ENCODE measurements at regions not wholly inside any gene's neighbourhood (a gene's known extent, or its start where the extent isn't known, plus 50 kb on each side); places are given as distances from the start of the nearest gene placed in this dataset.
A peak's percentile ranks its signal among the peaks of the same experiment; 100 is the strongest.

DNA sequence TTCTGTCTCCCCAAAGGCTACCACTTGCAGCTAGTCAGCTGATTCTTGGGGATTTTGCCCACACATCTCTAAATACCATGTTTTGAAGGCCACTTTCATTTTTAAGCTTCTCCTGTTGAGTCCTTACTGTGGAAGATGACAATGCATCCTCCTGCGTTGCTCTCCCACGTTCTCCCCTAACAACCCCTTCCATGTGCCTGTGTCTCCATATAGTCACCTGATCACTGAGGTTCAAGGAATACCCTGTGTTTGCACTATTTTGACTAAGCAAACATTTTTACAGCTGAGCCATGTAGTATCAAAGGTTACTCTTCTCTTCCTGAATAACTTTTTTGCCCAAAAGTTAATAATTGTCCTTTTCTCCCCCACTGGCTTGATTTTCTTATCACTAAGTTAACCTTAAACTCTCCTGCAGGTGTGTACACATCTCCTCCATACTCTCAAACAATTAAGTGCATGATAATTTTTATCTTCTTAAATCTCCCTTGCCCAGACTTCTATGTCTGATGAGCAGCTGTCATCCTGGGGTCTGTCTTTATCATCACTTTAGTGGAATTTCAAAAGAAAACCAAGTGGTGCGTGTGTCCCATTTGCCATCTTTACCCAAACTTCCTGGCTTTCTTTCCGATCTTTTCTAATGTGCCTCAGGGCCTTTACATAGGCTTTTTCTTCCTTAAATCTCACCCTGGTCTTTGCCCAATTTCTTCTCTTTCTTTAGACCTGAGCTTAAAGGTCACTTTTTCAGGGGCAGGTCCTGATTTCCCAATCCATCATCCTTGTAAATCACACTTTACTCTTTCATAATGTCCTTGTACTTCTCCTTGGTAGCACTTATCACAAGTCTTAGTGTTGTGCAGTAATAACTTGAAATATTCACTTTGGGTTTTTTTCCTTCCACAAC, 85.2 kb upstream of the SPATS2L start:
- no peak overlapping the region for H3K4me3 ChIP-seq (ENCODE audit: low read depth, low read length)
- DNase-seq (ENCODE audit: low read depth) = no peak

DNA sequence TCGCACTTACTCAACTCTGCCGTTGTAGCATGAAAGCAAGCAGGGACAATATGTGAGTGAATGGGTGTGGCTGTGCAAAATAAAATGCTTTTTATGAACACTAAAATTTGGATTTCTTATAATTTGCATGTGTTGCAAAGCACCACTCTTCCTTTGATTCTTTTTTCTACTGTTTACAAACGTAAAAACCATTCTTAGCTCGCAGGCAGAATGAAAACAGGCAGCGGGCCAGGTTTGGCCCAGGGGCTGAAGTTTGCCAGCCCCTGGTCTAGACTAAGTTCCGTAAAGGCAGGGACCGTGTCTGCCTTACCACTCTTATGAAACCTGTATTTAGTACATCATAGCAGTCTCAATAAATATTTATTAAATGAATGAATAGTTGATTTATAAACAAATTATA, 83.7 kb upstream of the SPATS2L start:
- DNase-seq (ENCODE audit: low read depth) = no peak
- H3K4me3 ChIP-seq (ENCODE audit: low read depth, low read length) = no peak overlapping the region

DNA sequence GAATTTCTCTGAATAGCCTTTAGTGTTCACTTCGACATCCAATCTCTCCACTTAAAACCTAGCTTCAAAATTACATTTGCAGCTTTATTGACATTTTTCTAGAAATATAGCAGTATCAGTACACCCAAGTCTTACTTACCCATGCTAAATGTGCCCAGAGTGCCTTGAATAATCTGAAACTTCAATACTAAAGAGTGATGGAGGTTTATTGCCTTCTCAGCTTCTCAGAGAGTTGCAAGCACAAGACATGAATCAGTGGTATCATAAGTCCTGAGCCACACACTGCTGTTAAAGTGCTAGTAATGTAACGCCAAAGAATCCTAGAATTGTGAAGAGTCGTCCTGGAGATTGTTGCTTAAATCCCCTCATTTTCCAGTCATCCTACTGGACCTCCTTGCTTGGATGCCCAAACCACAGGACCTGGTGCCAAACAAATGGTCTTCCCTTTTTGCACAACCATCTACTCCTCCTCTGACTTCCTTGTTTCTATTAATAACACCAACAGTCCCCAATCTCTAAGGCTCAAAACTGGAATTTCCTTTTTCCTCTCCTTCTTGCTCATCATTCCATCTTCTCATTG, 83.2 kb upstream of the SPATS2L start:
- H3K4me3 ChIP-seq (ENCODE audit: low read depth, low read length) = no peak overlapping the region

DNA sequence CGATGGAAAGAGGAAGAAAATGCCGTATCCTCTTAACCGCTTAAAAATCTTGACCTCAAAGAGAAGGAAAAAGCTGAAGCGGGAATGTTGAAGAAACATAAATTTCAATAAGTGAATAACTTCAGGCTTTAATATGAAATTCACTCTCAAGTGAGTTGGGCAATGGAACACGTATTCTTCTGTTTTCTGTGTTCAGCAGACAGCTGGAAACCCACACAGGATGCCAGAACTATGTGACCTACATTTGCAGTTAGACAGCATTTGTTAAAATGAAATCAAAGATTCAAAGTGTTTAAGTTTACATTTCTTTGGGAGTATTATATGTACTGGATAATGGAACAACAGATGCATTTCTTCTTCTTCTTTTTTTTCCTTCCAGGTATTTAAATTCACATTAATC, 80.5 kb upstream of the SPATS2L start:
- peak; percentile 45 for DNase-seq (ENCODE audit: low read depth)
- H3K4me3 ChIP-seq (ENCODE audit: low read depth, low read length) = no peak overlapping the region

More for the DNA sequence above, 83.2 kb upstream of the SPATS2L start:
- peak; percentile 54 for DNase-seq (ENCODE audit: low read depth)

DNA sequence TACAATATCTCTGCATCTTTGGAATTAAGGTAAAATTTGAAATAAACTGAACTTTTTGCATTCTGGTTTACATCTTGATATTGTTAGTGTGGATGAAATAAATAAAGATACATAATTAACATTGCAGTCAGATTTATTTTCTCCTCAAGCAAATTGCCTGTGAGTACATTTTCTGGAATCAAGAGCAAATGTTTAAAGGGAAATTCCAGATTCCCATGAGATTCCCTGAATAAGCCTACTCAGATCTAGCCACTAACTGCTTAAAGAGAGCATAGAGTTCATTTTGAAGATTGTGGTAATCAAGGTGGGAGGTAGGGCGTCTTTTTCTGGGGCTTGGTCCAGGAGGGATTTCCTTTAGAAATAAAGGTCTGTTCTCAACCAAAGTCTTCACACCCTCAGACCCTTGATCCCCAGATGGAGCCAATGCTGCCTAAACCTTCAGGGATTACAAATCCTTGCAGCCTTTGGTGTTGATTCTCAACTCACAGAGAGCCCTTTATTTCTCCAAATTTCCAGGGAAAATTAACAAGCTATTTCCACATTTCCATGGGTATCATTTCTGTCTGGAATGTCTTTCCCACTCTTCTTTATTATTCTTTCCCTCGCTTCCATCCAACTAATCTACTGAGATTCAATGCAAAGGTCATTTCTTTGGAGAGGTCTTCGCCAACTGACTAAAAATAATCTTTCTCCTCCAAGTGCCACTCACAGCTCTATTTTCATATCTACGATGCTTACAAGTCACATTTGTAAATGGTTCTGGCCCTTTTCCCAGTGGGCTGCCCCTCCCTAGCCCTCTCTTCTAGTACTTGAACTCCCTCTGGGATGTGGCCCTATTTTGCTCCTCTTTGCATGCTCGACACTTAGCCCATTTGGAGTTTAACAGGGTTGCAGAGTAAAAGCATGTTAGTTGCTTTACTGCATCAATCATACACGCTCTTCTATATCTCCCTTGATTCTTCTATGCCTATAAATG, 79.8 kb upstream of the SPATS2L start:
- H3K4me3 ChIP-seq (ENCODE audit: low read depth, low read length) = no peak overlapping the region
- DNase-seq (ENCODE audit: low read depth) = no peak

DNA sequence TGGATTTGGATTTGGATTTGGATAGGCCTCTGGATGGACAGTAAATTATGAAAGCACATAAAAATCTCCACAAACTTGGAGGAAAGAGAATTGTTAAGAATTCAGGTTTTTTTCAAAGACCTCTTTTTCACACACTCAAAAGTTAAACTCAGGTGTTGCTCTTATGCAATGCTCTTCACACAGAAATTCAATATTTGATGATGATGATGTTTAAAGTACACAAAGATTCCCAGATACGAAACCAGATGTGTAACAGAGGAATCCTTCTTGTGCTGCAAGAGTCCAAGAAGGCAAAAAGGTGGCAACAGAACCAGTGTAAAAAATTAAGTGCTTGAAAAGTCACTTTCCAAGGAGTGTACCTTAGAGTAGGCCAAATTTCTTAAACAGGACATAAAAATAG, 75.8 kb upstream of the SPATS2L start:
- no peak for DNase-seq (ENCODE audit: low read depth)
- H3K4me3 ChIP-seq (ENCODE audit: low read depth, low read length) = no peak overlapping the region

DNA sequence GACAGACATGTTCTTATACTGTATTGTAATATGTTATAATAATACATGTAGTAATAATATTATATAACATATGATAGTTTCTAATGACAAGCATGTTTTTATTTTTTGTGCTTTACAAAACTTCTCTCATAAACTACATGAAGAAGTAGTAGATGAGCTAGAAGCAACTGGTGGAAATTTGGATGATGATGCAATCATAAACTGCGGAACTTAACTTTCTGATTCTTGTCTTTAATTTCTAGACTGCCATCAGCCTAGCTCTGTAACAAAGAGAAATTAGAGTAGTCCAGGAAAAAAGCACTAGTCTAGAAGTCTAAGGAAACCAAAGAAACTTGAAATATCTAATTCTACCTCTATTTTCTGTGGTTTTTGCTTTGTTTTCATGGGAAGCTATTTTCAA, 71.0 kb upstream of the SPATS2L start:
- no peak overlapping the region for H3K4me3 ChIP-seq (ENCODE audit: low read depth, low read length)
- no peak for DNase-seq (ENCODE audit: low read depth)

DNA sequence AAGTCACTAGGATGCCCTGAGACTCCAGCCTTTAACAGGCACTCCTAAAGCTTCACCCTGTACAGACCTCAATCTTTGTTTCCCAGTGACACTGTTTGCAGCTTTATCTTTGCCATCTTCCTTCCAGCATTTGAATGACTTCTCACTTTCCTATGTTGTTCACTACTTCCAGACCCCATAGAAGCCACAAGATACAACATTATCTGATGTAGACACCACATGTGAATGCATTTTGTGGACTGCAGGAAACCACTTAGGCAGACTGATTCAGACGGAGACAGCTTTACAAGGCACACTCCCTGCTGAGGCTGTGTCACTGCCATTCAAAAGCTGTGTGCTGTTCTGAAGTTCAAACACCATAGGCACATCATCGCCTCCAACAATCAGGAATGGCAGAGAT, 67.3 kb upstream of the SPATS2L start:
- no peak overlapping the region for H3K4me3 ChIP-seq (ENCODE audit: low read depth, low read length)
- no peak for DNase-seq (ENCODE audit: low read depth)

DNA sequence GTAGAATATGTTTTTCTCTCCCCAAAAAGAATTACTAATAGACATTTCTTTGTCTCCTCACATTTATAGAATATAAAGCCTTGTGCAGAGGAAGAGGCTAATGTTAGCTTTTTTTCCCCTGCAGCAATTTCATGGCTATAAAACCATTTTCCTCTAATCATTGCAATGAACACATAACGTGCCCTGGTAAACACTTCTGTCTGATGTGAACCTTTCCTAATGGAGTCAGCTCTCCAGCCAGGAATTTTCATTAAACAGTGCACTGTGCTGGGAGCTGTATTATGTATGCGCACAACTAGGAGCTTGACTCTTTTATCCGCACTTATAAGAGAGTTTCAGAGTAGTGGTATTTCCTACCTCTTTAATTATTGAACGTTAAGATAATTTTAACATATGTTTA, 63.9 kb upstream of the SPATS2L start:
- DNase-seq (ENCODE audit: low read depth) = no peak
- no peak overlapping the region for H3K4me3 ChIP-seq (ENCODE audit: low read depth, low read length)

DNA sequence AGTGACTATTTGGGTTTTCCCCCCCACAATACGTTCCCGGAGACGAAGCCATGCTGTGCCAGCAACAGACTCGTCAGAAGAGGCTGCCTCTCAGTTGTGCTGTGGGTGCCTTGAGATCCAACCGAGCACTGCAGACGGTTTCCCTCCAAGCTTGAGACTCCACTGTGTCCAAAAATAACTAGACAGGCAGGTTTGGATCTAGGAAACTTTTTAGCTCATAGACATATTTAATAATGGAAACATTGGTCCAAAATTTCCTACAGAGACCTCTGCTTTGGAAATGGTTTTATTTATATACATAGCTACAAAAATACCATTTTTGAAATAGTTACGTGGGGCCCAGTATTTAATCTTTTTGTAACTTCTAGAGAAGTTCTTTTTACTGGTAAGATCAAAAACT, 63.1 kb upstream of the SPATS2L start:
- no peak overlapping the region for H3K4me3 ChIP-seq (ENCODE audit: low read depth, low read length)
- no peak for DNase-seq (ENCODE audit: low read depth)

DNA sequence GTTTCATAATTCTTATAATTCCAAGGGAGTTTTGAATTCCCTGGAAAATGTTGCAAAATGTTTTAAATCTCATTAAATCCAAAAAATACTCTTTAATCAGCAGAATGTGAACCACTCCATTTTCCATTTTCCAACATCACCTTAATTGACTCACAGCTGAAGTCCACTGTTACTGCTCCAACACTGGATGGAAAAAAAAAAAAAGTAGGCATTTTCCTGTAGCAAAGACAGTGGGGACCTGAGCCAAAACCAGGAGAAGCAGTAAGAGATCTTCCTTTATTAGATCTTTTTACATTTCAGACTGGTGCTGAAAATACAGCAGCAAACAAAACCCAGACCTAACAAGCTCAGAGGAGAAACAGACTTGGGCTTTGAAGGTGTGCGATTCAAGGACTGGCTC, 62.4 kb upstream of the SPATS2L start:
- H3K4me3 ChIP-seq (ENCODE audit: low read depth, low read length) = no peak overlapping the region
- DNase-seq (ENCODE audit: low read depth) = no peak

DNA sequence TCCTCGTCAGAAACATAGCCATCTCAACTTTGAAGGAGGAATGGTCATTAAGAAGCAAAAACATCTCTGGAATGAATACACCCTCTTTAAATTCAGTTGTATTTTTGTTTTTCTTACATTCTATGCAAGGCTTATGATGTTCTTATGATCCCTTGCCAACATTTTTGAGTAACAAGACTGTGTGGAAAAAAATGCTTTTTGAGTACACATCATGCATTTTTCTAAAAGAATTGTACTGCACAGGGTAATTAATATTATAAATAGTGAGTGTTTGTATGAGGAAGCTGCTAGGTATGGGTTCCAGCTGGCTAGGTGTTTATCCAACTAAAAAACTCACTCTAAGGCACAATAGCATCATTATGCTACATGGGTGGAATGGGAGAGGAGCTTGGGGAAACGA, 59.0 kb upstream of the SPATS2L start:
- H3K4me3 ChIP-seq (ENCODE audit: low read depth, low read length) = no peak overlapping the region
- no peak for DNase-seq (ENCODE audit: low read depth)

DNA sequence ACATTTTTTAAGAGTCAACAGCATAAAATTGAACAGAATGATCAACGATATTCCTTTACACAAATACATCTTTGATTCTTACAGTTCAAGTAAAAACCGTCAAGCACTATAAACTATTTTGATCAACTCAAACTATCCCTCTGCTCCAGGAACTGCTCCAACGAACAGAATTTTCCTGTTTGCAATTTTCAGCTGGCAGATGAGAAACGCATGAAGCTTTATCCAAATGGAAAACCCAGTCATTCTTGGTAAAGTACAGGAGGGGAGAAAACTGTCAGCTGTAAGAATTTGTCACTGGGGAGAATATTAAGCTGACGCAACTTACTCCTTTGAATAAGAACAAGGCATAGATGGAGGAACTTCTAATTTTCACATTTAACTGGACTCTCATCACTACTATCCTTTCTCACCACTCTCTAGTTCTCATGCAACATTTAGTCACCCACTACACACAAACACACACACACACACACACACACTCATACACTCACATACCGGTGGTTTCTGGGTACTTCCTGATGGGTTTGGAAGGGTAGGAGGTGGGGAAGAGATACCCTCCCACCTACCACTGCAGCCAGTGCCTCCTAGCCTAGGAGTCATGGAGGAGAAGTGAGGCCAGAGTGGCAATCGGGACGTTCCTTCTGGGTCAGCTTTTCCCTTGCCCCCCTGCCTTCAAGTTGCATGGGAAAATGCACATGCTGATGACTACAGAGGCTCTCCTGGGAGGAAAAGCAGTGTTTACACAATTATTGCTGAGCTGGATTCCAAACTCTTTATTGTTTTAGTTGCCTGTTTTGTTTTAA, 54.0 kb upstream of the SPATS2L start:
- DNase-seq (ENCODE audit: low read depth) = peak; percentile 91
- H3K4me3 ChIP-seq (ENCODE audit: low read depth, low read length) = no peak overlapping the region

DNA sequence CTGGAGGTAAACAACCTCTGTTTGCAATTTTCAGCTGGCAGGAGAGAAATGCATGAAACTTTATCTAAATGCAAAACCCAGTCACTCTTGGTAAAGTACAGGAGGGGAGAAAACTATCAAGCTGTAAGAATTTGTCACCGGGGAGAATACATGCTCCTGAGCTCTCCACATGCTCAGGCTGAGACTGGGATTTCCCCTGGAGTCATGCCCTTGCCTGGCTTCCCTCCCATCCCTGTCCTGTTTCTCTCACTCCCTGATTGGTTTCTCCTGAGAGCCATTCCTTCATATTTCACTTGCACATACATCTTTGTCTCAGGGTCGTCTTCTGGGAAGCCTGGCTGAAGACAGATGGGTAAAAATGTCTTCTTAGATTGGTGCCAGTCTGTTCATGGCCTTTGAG, 52.9 kb upstream of the SPATS2L start:
- DNase-seq (ENCODE audit: low read depth) = no peak
- no peak overlapping the region for H3K4me3 ChIP-seq (ENCODE audit: low read depth, low read length)

DNA sequence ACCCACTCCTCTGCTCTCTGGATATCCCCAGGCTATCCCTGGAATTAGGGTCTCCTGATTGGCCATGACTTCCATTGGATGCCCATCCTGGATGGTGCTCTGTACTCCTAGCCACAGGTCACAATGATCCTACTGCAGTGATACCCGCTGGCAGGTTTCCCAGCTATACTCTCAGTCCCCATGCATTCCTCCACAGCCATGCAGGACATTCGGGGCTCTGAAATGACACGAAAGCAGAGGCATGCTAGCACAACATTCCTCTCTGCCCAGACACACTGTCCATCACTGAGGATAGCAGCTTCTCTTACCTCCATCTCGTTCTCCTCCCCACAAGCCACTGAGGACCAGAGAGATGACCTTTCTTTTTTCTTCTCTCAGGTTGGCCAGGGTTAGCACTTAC, 51.7 kb upstream of the SPATS2L start:
- no peak for DNase-seq (ENCODE audit: low read depth)

DNA sequence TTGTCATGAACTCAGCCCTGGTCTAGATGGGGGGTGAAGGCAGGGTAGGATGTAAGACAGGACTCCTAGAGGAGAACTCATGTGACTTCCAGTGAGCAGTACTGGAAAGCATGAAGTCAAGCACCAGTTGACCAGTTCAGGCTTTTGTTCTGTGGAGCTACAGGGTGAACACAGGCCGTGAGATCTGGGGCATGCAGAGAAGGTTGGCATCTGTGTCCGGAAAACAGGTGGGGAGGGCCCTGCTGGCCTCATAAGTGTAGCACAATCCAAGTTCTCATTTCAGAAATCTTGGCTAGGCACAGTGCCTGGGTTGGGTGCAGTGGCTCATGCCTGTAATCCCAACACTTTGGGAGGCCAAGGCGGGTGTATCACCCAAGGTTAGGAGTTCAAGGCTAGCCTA, 50.9 kb upstream of the SPATS2L start:
- H3K4me3 ChIP-seq (ENCODE audit: low read depth, low read length) = no peak overlapping the region
- no peak for DNase-seq (ENCODE audit: low read depth)

More for the DNA sequence above, 51.7 kb upstream of the SPATS2L start:
- no peak overlapping the region for H3K4me3 ChIP-seq (ENCODE audit: low read depth, low read length)

Data from skeletal muscle cell (primary cell).